GM21717 (cell line): ENCODE measurements at regions not wholly inside any gene's neighbourhood (a gene's known extent, or its start where the extent isn't known, plus 50 kb on each side); places are given as distances from the start of the nearest gene placed in this dataset.
"Not testable (repeated sequence)": the region's sequence is repeated elsewhere in the genome, so short reads cannot be mapped to it uniquely, and the experiment has no call there.

ENCODE experiments used
- ATAC-seq: cut with Tn5 transposase; IDR thresholded peaks from one replicate; pipeline ENCODE4 v1.9.1; 2021; ENCODE audit warnings: mild to moderate bottlenecking, moderate library complexity; ENCODE audit not compliant: unreplicated experiment

DNA sequence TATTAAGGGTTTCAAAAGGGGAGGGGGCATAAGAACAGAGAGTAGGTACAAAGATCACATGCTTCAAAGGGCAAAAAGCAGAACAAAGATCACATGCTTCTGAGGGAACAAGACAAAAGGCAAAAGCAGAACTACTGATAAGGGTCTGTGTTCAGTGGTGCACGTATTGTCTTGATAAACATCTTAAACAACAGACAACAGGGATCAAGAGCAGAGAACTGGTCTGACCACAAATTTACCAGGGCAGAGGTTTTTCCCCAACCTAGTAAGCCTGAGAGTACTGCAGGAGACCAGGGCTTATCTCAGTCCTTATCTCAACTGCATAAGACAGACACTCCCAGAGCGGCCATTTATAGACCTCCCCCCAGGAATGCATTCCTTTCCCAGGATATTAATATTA is 900.2 kb upstream of the PRKX start:
- ATAC-seq = not testable (repeated sequence)

DNA sequence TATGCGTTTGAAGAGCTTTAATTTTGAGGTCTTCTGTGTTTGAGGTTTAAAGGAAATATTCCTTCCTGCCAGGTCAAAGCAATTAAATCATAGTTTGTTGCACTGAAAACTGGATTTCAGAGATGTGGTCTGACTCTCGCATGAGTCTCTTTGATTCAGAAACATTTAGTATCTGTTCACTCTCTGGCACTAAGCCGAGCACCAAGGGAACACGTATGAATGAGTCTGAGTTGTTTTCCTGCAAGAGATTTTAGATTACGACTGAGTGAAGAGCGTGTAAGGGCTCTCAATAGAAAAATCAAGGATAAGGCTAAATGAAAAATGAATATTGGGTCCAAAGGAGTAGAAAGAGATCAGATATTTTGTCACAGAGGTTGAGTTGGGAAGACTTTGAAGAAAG is 875.4 kb upstream of the PRKX start:
- ATAC-seq = no peak

DNA sequence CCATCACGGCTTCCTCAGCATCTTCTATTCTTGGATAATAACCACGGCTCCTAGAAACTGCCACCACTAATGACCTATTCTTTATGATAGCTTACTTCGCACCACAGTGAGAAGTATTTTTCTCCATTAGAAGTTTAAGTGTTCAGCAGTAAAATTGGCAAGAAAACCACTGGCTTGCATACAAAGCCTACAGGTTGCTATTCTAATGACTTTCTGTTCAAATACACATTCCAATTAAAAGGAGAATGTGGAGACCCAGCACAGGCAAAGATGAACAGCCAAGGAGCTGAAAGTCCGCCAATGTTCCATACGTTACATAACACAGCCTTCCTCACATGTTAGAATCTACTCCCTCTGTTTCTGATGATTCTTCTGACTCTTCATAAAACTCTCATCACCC is 875.0 kb upstream of the PRKX start:
- ATAC-seq = no peak

DNA sequence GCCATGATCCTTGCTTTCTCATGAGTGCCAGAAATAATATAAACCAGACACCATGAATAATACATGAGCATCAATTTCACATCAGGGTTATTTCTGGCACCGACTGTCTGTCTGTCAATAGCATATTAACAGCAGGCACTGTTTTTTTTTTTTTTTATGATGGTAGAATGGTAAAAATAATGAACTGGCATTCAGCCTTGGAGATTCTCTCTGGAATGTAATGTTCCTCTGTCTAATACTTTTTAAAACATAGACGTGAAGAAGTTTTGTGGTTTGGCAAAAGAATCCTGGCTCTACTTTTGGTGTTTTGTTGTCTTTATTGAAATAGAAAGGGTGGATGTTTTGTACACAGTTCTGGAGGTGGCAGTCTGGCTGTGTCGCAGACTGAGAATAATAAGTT is 874.6 kb upstream of the PRKX start:
- ATAC-seq = no peak

DNA sequence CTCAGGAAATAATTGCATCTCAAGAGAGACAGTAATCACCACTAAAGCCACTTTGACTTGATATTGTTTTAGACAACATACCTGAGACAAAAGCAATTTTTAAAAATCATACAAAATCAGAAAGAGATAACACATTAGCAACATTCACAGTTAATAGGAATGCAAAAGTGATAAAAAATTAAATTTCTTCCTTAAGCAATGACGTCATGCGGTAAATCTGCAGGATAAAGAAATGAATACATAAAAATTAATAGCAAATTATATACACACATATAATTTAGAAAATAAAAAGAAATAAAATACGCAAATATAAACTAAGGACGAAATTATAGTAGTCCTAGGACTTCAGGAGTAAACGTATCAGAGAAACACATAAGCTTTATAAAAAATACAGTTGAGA is 866.5 kb upstream of the PRKX start:
- ATAC-seq = no peak

DNA sequence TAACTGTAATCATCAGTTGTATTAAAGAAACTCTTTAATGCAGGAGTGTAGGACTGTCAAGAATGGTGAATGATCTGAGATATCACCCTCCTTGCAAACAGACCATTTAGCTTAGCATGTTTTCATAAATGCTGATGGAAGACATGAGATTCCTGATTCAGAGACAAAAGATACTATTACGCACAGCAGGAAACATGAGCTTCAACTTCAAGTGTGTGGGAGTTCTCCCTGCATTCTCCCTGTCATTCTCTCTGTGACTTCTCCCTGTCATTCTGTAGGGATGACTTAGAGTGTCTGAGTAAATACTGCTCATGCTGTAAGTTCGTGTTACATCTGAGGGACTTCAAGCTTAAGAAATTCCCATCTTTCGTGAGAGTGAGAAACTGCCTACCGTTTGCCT is 866.0 kb upstream of the PRKX start:
- ATAC-seq = no peak

DNA sequence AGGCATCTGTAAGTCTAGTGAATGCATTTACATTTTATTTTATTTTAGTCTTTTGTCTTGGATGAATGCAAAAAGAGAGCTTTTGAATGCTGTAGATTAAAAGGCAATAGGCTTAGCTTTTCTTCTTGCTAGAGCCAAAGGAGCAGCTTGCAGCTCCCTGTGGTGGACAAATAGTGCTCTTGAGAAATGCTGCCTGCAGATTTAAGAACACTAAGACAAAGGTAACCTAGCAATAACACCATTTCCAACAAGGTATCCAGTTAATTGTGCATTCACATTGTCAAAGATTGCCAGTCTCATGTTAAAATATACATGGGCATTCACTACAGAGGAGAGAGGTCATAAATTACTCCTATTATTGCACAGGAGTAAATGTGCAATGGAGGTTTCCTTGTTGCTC is 859.2 kb upstream of the PRKX start:
- no peak for ATAC-seq

DNA sequence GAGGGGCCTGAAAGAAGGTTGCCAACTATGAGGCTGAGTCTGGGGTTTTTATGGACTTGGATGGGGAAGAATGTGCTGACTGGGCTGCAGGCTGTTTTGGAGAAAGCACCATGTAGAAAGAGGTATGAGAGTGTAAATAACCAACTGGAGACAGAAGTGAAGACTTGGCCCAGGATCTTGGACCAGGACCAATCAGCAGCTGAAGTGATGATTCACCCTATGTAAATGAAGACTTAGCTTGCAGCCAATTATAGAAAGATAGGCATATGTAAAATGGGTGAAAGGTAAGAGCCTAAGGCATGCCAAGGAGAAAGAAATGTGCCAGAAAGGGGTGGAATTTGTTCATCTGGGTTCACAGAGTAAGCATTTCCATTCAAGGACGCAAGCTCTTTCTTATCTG is 856.7 kb upstream of the PRKX start:
- ATAC-seq = no peak

DNA sequence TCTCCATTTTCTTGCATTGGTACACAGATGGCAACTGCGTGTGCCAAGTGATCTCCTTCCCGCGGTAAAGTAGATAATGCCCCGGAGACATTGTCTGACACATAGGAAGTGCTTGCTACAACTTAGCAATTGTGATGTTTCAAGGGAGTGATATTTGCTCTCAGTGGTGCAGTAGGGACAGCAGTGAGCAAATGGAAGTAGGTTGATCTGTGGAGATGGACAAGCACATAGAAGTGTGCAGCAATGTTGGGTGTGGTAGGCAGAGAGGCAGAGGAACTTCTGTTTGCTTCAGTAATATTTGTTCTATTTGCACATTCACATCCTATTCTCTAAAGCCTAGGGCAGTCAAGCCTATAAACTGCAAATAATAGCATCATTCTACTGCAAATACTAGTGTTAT is 846.7 kb upstream of the PRKX start:
- no peak for ATAC-seq

DNA sequence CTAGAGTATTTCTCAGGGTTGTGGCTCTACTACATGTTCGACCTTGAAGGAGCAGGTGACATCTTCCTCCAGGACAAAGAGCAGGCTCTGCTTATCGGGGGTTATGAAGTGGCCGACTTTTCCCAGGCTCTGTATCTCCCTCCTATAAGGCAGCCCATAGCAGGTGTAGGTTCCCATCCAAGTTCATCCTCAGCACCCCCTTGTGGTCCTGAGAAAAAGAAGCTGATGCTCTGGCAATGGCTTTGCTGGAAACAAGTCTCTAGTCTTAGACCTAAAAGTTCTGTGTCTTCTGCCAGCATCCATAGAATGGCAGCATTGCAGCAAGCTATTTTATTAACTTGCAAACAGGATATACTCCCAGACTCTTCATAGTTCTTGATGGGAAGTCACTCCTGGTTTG is 836.6 kb upstream of the PRKX start:
- no peak for ATAC-seq

DNA sequence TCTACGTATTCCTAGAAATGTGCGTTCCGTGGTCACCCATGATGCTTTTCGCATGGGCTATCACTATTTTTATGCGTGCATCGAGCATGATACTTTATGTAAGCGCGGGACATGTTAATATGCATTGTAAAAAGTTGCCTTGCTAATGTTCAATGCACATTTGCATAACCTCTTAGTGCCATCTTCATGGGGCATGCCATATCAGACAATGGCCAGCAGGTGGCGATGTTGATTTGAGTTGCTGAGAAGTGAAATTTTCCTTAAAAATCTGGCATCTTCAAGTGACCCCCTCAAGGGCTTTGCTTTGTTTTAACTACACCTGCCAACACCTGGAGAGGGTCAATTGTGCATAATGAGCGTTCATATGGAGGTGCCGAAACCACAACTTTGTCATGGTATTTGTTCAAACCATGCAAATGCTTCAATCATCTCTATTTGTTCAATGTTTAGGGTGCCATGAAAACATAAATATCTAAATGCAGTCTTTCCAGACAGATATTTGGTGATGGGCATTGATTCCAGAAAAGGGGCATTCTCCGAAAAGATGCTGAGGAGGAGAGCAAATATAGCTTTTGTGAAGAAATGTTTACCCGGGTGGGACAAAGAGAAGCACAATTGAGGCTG is 833.9 kb upstream of the PRKX start:
- peak; percentile 74 for ATAC-seq

DNA sequence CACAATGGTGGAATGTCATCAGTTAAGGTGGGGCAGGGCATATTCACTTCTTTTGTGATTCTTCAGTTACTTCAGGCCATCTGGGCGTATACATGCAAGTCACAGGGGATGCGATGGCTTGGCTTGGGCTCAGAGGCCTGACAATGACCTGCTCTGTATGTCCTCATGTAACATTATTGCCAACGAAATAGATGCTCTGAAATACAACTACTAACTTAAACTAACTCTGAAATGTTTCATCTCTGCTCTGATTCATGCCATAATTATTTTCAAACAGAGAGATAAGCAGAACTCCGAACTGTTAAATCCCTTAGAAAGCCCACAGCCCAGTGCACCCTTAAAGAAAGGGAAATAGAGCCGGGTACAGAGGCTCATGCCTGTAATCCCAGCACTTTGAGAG is 832.7 kb upstream of the PRKX start:
- not testable (repeated sequence) for ATAC-seq

DNA sequence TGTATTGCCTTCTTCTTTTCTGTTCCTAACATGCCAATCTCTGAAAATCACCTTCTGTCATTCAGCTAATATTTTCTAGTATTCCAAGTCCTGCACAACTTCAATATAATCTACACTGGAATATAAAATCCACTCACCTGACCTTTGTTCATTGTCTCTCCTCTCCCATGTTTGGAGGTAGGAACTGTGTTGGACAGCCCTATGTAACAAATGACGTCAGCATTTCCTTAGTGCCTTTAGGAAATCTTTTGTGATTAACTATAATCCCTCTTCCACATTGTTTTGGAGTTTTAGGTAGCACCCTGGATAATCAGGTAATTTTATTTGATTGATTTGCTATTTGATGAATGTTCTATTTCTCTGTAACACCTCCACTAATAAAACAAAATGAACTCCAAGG is 814.8 kb upstream of the PRKX start:
- no peak for ATAC-seq

DNA sequence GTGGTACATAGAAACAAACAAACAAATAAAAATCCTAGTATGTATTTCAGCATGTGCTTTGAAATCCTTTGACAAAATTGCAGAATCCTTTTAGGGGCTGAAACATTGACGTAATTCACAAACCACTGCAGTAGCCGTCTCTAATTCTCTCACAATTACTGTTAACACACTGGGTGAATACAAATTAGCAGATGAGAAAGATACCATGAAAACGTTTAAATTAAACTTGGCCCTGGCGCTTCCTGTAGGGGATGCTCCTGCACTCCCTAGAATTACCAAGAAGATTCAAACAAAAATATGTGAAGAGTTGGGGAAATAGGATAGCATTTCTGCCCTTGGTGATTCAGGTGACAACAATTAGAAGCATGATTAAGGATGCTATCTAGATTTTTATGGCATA is 772.5 kb upstream of the PRKX start:
- ATAC-seq = no peak

DNA sequence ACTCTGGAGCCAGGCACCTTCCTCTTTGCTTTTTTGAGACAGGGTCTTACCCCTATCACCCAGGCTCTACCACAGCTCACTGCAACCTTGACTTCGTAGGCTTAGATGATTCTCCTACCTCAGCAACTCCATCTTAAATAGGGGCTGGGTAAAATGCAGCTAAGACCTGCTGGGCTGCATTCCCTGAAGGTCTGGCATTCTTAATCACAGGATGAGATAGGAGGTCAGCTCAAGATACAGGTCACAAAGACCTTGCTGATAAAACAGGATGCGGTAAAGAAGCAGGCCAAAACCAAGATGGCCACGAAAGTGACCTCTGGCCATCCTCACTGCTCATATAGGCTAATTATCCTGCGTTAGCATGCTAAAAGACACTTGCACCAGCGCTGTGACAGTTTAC is 770.8 kb upstream of the PRKX start:
- ATAC-seq = no peak

DNA sequence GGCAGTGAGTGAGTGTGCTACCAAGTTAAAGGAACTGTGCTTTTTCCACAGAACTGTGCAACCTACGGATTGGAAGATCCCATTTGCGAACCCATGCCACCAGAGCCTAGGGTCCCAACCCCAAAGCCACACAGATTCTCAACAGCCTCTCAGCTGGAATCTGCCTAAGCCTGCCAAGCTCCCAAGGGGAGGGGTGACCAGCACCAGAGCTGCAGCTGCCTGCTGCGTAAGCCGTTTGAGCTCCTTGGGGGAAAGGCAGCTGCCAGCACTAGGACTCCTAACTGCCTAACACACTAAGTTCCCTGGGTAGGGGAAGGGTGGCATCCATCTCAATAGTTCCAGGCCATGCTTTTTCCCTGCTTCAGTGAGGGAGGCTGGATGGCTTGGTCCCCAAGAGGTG is 738.1 kb upstream of the PRKX start:
- ATAC-seq = no peak

DNA sequence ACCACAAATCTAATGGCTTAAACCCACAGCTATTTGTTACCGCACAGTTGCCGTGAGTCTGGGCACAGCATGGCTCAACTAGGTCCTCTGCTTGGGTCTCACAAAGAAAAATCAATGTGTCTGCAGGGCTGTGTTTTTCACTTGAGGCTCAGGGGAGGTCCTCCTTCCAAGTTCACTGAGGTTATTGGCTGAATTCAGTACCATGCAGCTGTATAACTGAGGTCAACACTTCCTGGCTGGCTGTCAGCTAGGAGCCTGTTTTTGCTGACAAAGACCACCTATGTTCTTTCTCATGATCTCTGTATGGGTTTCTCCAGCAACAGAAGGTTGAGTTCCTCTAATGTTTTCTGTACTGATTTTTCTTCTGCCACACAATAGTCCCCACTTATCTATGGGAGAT is 736.7 kb upstream of the PRKX start:
- no peak for ATAC-seq

DNA sequence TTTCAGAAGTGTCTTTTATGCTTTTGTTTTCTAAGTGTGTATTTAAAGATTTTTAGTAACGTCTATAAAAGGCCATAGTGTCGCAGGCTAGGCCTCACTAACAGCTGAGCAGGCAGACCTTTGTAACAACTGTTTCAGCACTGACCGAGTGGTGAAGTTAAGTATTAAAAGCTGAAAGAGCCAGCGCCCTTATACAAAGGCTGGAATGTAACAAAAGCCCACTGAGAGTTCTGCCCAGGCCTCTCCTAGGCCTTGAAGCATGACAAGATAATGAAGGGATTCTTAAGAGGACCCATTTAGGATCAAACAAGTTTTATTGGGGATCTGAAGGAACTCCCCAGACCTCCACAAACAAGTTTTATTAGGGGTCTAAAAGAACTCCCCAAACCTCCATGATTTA is 722.5 kb upstream of the PRKX start:
- no peak for ATAC-seq

DNA sequence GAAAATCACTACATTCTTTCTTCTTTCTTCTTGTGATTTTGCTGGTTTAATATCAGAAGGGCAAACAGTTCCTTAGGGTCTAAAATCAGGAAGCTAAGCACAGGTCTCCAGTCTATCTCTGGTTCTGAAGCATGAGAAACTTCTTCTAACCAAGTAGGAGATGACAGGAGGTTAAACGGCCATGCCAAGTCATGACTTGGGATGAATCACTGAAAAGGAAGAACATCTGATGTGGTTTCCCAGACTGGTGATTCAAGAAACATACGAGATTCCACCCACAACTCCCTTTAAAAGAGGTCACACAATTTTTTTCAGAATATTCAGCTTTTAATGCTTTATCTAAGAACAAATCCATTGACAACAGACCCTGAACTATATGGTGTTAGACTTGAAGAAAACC is 684.0 kb upstream of the PRKX start:
- no peak for ATAC-seq

DNA sequence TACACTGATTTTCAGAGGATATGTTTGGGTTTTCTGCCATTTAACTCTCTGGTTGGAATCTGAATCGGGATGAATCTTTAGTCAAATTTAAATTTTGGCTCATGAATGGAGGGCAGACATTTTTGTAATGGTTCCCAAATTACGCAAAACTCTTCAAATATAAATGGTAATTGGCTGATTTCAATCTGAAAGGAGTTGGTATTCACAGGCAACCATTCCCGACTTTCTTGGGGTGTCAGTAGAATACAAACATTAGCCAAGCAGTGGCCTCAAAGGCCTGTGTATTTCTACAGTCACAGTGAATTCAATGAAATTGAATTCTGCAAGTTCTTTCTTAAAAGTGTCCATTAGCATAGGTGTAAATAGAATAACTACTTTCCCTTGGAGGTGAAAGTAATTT is 668.8 kb upstream of the PRKX start:
- no peak for ATAC-seq

DNA sequence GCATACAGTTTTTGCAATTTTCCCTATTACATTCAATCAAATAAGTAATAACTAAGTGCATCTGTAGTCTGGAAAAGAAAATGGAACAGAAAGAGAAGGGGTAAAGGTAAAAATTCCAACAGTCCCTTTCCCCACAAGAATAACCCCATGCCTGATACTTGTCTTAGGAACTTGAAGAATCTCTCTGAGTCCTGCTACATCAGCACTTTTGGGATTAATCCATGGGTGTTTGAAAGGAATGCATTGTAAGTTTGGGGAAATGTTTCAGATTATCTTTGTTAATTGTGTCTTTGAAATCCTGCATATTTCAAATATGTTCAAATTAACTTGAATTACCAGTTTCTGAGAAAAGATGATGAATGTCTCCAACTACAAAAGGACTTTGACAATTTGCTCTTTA is 667.3 kb upstream of the PRKX start:
- no peak for ATAC-seq

DNA sequence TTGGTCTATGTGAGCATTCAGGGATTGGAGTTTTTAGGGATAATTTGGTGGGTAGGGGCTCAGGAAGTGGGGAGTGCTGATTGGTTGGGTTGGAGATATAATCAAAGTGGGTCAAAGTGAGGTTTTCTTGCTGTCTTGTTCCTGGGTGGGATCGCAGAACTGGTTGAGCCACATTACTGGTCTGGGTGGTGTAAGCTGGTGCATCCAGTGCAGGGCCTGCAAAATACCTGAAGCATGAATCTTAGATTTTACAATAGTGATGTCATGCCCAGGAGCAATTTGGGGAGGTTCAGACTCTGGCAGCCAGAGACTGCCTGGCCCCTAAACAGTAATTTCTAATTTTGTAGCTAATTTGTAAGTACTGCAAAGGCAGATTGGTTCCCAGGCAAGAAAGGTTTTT is 665.6 kb upstream of the PRKX start:
- no peak for ATAC-seq

DNA sequence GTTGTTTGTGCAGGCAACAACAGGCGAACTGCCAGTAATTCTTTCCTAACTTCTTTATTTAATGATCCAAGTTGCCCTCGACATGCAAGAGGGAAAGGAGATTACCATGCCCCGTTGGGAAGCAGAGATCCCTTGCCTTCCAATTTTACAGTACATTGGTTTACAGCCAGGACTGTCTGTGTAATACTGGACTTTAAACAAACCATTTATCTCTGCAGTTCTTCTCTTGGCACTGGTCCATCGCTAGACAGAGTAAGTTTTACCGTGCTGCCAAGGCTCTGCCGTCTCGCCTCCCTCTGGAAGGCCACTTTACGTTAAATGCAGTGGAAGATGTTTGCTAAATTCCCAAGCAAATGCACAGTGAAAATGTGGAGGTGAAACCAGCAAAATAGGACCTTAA is 660.3 kb upstream of the PRKX start:
- no peak for ATAC-seq

DNA sequence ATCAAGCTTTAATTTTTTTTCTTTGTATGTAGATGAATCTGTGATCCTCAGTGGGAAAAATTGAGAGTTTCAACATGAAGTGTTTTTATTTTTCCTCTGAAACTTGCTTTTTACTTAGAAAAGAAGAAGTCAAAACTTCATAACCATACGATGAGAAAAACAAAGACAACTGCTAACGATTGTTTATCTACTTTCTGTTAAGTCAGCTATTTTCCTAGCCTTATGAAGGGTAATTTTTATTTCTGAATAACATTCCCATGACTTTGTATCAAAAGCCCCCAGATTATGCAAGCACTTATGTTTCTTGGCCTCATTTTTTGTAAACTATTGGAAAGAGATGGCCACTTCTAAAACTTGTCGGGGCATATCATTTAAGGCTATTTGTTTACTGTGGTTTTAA is 645.1 kb upstream of the PRKX start:
- no peak for ATAC-seq
